ENCODE measurements at regions not wholly inside any gene's neighbourhood (a gene's known extent, or its start where the extent isn't known, plus 50 kb on each side); places are given as distances from the start of the nearest gene placed in this dataset.

DNA sequence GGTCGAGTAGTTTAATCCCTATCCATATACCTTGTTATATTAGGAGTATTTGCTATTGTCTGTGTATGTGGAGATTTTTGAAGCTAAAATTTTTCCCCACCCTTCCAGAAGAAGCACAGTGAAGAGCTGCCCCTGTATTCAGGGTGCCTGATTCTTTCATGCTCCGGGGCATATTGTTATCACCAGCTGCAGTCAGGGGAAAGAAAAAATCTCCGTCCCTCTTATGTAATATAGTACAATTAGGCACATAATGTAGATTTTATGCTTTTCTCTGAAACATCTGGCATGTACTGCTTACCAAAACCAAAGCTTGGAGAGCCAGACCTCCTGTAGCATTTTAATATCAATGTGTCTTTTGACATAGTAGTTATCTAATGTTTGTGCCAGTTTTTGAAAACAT, 214.9 kb upstream of the EDNRB start:
- Histone ChIP-seq H4K20me1 (ENCODE audit: insufficient read depth, low read length) (no peaks in the 10 kb centered on the region), H3K4me1 (ENCODE audit: low read length) (peaks cover 53% of the 10 kb centered on the region), H3K4me2 (ENCODE audit: low read depth, low read length) (no peak overlapping the region), H3K79me2 (ENCODE audit: low read length) (no peaks in the 10 kb centered on the region), H3K9me3 (replicated peaks; ENCODE audit: insufficient read depth, low read length) (no peaks in the 10 kb centered on the region), H3K36me3 (replicated peaks; ENCODE audit: insufficient read depth, low read length) (no peaks in the 10 kb centered on the region), H3K27ac (ENCODE audit: low read length) (no peak overlapping the region), H3K9me2 (replicated peaks; ENCODE audit: insufficient read depth, low read length) (no peaks in the 10 kb centered on the region), H3K4me3 (ENCODE audit: low read length) (no peak overlapping the region), H3F3A (ENCODE audit: insufficient read depth, low read length) (peaks cover 19% of the 10 kb centered on the region), H3K9ac (ENCODE audit: low read length) (no peak overlapping the region), H3K27me3 (replicated peaks; ENCODE audit: insufficient read depth, low read length) (no peaks in the 10 kb centered on the region), H2AFZ (ENCODE audit: low read length) (no peak overlapping the region)
- no peak for DNase-seq
- no peak for TF ChIP-seq EZH2phosphoT487 (IDR thresholded peaks at IDR 0.05; ENCODE audit: low read length)
- TF ChIP-seq, protein P1, sequence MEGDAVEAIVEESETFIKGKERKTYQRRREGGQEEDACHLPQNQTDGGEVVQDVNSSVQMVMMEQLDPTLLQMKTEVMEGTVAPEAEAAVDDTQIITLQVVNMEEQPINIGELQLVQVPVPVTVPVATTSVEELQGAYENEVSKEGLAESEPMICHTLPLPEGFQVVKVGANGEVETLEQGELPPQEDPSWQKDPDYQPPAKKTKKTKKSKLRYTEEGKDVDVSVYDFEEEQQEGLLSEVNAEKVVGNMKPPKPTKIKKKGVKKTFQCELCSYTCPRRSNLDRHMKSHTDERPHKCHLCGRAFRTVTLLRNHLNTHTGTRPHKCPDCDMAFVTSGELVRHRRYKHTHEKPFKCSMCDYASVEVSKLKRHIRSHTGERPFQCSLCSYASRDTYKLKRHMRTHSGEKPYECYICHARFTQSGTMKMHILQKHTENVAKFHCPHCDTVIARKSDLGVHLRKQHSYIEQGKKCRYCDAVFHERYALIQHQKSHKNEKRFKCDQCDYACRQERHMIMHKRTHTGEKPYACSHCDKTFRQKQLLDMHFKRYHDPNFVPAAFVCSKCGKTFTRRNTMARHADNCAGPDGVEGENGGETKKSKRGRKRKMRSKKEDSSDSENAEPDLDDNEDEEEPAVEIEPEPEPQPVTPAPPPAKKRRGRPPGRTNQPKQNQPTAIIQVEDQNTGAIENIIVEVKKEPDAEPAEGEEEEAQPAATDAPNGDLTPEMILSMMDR (IDR thresholded peaks at IDR 0.05; ENCODE audit: low read length), result no peak
- no peak for TF ChIP-seq EZH2 (optimal IDR thresholded peaks at IDR 0.05; ENCODE audit: low read depth, low read length)

DNA sequence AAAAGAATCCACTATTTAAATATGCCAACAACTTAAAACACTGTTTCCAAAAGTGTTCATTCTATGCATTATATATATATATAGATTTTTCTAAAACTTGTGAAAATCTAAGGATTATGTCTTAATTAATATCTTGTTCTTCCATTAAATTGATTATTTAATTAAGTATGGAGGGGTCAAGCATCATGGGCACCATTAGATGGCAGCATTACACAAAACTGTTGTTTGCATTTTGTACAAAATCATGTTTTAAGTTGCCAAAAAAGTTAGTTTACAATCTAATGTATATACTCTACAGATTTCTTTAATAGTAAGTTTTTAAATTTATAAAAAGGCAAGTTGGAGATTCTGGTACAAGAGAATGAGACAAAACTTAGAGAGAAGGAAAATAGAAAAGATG, 213.2 kb upstream of the EDNRB start:
- peaks cover 37% of the 10 kb centered on the region for H3K4me1 ChIP-seq (ENCODE audit: low read length)
- H3K4me2 ChIP-seq (ENCODE audit: low read depth, low read length), result peak overlapping the region; percentile 60
- DNase-seq, result peak; percentile 60
- no peaks in the 10 kb centered on the region for H3K27me3 ChIP-seq (replicated peaks; ENCODE audit: insufficient read depth, low read length)
- no peak for TF ChIP-seq EZH2phosphoT487 (IDR thresholded peaks at IDR 0.05; ENCODE audit: low read length)
- TF ChIP-seq, protein P1 (IDR thresholded peaks at IDR 0.05; ENCODE audit: low read length), result peak; percentile 60
- no peak for TF ChIP-seq EZH2 (optimal IDR thresholded peaks at IDR 0.05; ENCODE audit: low read depth, low read length)
- H3K79me2 ChIP-seq (ENCODE audit: low read length), result no peaks in the 10 kb centered on the region
- no peaks in the 10 kb centered on the region for H3K36me3 ChIP-seq (replicated peaks; ENCODE audit: insufficient read depth, low read length)
- no peaks in the 10 kb centered on the region for H3K9me3 ChIP-seq (replicated peaks; ENCODE audit: insufficient read depth, low read length)
- no peaks in the 10 kb centered on the region for H3K9me2 ChIP-seq (replicated peaks; ENCODE audit: insufficient read depth, low read length)
- peaks cover 19% of the 10 kb centered on the region for H3F3A ChIP-seq (ENCODE audit: insufficient read depth, low read length)
- no peak overlapping the region for H3K4me3 ChIP-seq (ENCODE audit: low read length)
- no peaks in the 10 kb centered on the region for H4K20me1 ChIP-seq (ENCODE audit: insufficient read depth, low read length)
- 0 out of 2 replicates have a peak overlapping the region, but pooled peaks have one; percentile 21 for H2AFZ ChIP-seq (ENCODE audit: low read length)
- H3K9ac ChIP-seq (ENCODE audit: low read length), result peak overlapping the region; percentile 36; the same call in 1 of the 2 replicates
- peak overlapping the region; percentile 84 for H3K27ac ChIP-seq (ENCODE audit: low read length)

DNA sequence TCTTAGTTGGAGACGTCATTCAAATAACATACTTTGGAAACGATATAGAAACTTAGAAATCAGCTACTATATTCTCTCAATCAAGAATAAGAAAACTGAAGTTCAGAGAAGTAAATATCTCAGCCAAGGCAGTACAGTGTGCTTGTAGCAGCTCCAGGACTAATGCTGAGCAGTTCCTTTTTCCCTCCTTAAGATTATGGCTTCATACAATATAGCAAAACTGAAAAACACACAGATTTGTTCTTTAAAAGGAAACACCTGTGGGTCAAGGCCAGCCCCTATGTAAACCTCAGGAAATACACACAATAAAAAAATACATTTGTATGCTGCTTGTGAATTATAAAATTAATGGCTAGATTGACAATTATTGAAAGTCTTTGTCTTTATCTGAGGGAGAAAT, 212.7 kb upstream of the EDNRB start:
- peak overlapping the region; percentile 14; the same call in 1 of the 2 replicates for H3K4me3 ChIP-seq (ENCODE audit: low read length)
- peak overlapping the region; percentile 60 for H3K4me2 ChIP-seq (ENCODE audit: low read depth, low read length)
- H3K36me3 ChIP-seq (replicated peaks; ENCODE audit: insufficient read depth, low read length), result no peaks in the 10 kb centered on the region
- H3F3A ChIP-seq (ENCODE audit: insufficient read depth, low read length), result peaks cover 19% of the 10 kb centered on the region
- no peaks in the 10 kb centered on the region for H3K9me3 ChIP-seq (replicated peaks; ENCODE audit: insufficient read depth, low read length)
- no peaks in the 10 kb centered on the region for H4K20me1 ChIP-seq (ENCODE audit: insufficient read depth, low read length)
- H3K79me2 ChIP-seq (ENCODE audit: low read length), result no peaks in the 10 kb centered on the region
- H3K27ac ChIP-seq (ENCODE audit: low read length), result peak overlapping the region; percentile 84
- DNase-seq, result peak; percentile 87
- H3K4me1 ChIP-seq (ENCODE audit: low read length), result peaks cover 33% of the 10 kb centered on the region
- no peak overlapping the region for H2AFZ ChIP-seq (ENCODE audit: low read length)
- TF ChIP-seq EZH2phosphoT487 (IDR thresholded peaks at IDR 0.05; ENCODE audit: low read length), result no peak
- TF ChIP-seq EZH2 (optimal IDR thresholded peaks at IDR 0.05; ENCODE audit: low read depth, low read length), result no peak
- TF ChIP-seq, protein P1 (IDR thresholded peaks at IDR 0.05; ENCODE audit: low read length), result no peak
- H3K9me2 ChIP-seq (replicated peaks; ENCODE audit: insufficient read depth, low read length), result no peaks in the 10 kb centered on the region
- no peaks in the 10 kb centered on the region for H3K27me3 ChIP-seq (replicated peaks; ENCODE audit: insufficient read depth, low read length)
- peak overlapping the region; percentile 36; the same call in 1 of the 2 replicates for H3K9ac ChIP-seq (ENCODE audit: low read length)

Data from MM.1S (cell line).